NCI-H774 (cell line): ENCODE measurements at regions not wholly inside any gene's neighbourhood (a gene's known extent, or its start where the extent isn't known, plus 50 kb on each side); places are given as distances from the start of the nearest gene placed in this dataset.

Source experiments
- DNase-seq: peaks from one replicate; lab custom pipeline; 2025; lab: John Stamatoyannopoulos, UW

DNA sequence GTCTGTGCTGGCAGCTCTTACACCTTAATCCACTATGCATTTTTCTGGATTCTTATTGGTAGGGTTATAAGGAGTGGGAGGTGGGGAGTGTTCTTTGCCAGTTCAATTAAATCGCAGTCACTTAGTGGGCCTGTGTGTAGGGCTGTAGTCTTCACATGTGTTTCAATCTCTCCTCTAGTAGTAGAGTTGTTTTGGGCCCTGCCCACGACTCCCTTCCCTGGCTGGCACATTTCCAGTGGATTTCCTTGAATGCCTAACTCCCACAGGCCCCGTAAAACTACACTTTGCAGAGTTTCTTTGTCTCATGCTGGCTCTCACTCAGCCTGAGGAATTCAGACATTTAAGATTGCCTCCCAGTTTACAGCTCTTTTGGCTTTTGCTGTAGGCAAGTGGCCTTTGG is 414.0 kb upstream of the OPRM1 start:
- DNase-seq, result no peak

DNA sequence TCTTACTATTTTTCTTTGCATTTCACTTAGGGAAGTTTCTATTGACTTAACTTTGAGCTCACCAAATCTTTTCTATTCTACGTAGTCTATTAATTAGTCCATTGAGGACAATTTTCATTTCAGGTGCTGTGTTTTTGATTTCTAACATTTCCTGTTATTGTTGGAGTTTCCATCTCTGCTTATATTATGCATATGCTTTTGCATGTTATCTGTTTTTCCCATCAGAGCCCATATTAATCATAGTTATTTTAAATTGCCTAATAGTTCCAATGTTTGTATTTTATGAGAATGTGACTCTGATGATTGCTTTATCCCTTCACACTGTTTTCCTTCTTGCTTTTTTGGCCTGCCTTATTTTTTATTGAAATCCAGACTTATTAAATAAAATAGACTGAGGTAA is 414.5 kb upstream of the OPRM1 start:
- DNase-seq, result no peak

DNA sequence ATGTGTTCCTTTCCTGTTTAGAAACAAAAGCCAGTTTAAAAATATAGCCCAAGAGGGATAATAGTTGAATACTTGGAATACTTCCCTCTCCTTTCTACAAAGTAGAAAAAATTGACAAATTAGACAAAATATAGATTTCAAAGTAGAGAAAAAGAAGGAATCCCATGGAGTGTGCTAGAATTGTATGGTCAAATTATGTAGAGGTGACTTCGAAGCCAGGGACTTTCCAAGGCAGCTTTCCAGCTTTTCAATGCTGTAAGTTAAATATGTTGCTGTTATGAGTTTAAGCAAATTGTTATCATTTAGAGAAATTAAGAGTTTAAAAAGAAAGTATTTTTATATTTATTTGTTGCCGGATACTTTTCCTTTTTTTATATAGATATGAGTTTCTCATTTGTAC is 415.5 kb upstream of the OPRM1 start:
- no peak for DNase-seq

DNA sequence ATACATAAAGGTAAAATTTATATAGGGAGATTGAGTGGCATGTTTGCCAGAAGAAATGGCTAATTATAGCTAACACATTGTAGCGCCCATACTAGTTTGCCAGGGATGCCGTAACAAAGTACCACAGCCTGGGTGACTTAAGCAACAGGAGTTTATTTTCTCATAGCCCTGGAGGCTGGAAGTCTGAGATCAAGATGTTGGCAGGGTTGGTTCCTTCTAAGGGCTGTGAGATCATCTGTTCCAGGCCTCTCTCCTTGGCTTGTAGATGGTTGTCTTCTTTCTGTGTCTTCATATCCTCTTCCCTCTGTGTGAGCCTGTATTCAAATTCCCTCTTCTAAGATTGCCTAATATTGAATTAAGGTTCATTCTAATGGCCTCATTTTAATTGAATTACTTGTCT is 417.5 kb upstream of the OPRM1 start:
- DNase-seq, result no peak

DNA sequence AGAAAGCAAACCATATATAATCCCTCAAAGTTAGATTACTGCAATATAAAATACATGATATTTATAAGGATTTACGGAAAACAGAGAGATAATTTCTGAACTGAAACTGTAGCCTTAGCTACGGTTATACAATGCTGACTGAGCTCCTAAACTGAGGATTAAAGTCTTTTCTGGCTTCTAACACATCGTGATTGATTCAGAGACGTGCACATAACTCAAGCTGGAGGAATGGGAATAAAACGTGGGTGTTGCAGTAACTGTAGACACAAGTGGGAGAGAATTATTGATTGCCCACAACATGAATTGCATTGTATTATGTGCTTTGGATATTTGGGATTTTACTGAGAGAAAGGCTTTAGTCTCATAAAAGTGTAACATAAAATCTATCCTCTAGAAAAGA is 418.0 kb upstream of the OPRM1 start:
- DNase-seq, result no peak

DNA sequence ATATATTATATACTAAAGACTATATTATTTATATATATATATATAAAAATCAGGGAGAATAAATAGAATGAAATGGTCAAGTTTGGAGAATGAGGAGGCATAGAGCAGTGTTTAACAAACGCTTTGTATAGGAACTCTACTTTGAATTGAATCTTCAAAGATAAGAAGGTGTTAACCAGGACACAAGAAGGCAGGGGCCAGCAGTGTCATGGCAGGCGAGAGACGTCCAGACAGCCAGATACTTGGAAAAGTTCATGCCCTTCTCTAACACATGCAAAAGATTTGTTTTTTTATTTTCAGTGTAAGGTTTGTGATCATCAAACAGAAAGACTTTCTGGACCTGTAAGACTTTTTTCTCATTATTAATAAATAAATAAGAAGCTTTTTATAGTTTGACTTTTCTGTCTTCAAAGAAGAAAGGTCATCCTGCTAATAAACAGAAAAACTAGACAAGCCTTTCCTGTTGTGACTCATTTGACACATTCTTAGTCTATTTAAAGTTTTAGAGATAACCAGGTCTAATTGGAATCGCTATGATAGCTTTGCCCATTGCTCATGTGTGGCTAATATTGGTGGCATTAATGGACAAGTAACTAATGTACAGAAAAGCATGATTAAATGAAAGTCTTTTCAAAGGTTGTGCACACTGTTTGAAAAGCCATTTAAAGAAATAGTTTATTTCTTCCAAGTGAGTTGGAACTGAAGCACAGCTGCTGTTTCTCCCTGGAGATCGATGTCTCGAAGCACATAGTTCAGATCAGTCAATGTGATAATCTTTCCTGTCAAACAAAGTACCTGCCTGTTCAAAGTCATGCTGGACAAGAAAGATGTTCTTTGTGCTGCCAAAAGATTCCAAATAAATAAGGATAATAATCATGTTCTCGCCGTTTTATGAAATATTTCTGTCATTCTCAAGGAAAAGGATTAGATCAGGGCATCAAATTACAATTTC is 420.4 kb upstream of the OPRM1 start:
- no peak for DNase-seq

DNA sequence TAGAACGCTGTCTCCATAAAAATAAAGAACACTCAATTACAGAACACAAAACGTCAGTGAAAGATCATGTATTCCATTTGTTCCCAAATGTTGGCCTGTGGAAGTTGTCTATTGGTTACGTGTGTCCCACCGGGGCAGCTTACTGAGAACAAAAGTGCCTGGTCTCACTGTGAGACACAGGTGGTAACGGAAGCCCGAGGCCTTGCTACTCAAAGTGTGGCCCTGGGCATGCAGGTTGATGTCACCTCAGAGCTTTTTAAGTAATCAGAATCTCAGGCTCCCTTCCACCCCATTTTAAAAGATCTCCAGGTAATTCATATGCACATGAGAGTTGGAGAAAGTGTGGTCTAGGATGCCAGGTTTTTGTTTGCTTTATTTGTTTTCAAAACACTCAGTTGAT is 422.5 kb upstream of the OPRM1 start:
- no peak for DNase-seq

DNA sequence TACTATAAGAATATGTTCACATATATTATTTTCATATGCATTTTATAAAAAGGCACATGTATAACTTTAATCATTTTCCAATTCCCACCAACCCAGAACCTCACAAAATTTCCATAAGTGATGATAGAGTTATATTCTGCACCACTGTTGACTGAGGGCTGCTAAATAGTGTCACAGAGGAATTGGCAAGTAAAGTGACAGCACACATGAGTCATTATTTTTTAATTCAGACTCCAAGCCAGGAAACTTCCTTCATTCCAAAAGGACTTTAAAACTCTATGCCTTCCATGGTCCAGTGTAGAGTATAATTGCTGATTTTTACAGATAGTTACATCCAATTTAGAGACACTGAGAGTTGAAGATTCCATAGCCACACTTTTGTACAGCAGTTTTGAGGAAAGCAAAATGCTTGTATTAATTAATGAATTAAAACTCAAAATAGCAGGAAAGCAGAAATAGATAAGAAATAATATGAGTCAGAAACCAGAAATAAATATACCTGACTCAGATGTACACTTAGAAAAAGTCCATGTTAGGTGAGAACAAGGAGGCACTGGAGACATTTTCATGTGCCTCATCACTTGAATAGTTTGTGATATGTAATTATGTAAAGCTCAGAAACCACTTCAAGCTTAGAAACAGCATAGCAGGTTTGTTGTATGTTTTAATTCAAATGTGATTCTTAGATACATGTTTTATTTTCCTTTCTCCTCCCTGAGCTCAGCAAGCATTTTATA is 425.2 kb upstream of the OPRM1 start:
- DNase-seq, result no peak

DNA sequence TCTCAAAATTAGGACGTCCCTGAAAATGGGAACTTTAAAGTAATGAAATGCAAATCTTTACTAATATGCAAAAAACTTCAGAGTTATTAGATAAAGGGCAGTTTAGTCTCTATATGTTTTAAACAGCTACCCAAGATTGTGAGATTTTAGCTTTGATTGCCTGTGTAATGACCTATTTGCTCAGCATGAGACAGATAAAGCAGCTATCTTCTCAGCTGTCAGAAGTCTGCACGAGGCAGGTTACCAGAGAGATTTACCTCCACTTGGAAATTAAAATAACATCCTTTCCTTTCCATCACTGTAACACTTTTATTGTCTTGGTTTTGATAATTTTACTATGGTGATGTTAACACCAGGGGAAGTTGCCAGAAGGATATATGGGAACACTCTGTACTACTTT is 436.6 kb upstream of the OPRM1 start:
- no peak for DNase-seq

DNA sequence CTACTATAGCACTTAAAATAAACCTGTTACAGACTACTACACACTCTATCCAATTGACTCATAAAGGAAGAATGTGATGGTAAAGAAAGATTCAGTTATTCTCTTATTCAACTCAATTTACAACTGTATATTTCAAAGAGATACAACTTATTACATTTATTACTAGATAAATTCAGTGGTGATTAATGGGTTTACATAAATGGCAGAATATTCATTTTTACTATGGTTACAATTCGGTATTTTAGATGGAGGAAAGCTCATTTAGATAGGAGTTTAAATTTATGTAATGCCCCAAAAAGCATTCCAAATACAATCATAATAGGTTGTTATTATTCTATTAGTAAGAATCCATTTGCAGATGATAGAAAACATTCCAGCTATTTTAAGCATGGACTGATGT is 439.1 kb upstream of the OPRM1 start:
- no peak for DNase-seq

DNA sequence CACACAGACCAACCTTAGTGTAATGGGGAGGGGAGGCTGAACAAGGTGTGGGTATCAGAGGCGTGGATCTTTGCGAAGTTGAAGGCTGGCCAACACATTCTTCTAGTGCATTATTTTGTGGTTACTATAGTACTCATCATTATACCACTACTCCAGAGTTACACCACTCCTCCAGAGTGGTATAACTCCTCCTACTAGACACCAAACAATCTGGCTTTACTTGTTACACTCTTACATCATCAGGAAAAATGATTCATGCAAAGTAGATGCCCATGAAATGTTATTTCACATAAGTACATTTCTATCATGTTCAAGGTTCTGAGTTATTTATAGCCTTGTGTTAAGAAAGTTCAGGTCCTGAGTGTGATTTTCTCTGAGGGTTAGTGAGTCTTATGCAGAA is 443.1 kb upstream of the OPRM1 start:
- DNase-seq, result no peak

DNA sequence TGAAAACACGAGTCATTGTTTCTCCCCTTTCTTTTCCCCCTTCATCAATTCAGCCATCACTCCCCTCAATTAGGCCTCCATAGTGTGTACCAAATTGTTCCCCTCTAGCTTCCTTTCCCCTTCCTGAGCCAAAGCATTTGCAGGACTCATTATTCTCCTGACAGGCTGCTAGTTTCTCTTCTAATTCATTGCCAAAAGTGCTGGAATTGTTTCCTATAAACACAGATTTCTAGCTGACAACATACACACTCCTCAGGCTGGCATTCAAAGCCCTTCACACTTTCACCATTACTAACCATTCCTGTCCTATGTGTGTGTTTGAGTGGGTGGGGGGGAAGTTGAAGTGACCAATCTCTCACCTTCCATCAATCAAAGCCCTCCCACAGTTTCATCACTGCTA is 444.2 kb upstream of the OPRM1 start:
- DNase-seq, result no peak

DNA sequence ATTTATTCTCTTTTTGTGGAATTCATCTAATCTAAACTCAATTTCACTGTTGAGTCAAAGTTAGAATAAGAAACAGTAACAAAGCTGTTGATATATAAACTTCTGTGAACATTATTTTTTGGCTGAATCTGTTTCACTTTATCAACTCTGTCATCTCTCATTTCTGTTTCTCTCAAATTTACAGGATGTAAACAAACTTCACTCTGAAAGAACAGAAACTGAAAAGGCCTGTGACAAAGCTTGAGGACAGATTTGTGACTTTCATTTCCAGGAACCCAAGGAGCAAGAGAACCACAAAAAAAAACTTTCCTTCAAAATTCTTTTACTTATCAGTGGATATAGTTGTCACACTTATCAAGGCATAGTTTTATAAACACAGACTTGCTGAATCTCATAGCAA is 447.9 kb upstream of the OPRM1 start:
- DNase-seq, result no peak

DNA sequence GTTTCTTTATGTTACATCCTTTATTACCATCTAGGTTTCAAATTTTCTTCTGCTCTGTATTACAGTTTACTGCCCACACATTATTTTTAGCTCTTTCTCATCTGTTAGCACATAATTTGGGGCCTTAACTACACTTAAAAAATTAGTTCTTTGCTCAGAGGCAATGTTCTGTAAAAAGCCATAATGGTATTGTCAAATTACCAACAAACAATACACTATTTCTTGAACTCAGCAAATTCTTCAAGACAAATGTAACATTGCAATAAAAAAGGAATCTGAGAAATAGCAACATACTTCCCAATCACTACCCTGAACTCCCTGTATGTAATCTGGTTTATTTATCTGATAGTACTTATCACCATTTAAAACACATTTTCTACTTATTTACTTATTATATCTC is 448.6 kb upstream of the OPRM1 start:
- DNase-seq, result no peak

DNA sequence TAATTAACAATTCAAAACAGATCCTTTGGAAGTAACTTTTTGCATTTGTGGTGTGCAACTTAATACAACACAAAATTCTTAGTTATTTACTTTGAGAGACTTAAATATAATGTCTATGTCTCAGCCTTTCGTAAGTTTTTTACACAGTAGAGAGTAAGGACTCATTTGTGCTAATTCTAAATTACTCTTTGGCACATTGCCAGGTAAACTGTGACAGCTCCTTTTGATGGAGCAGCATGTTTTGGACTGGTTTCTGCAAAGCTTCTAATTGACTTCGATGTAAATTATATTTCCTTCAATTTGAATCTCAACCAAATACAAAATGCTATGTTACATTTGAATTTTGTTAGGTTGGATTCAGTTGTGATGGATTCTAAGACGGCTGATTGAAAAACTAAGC is 450.7 kb upstream of the OPRM1 start:
- DNase-seq, result no peak

DNA sequence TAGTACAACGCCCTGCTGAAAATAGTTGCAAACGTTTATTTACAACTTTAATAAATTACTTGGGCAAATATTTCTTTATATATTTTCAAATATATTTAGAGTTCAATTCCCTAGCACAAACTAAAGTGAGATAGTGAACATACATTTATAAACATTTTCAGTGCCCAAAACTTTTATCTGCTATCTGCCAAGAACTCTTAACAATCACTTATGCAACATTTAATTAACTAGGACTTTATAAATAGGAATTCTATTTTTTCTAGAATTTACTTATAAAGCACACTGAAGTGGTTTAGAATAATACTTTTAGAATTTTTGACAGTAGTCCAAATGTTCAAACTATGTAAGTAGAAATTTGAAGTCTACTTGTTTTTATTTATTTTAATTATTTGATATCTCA is 452.6 kb upstream of the RGS17 start:
- DNase-seq, result no peak

DNA sequence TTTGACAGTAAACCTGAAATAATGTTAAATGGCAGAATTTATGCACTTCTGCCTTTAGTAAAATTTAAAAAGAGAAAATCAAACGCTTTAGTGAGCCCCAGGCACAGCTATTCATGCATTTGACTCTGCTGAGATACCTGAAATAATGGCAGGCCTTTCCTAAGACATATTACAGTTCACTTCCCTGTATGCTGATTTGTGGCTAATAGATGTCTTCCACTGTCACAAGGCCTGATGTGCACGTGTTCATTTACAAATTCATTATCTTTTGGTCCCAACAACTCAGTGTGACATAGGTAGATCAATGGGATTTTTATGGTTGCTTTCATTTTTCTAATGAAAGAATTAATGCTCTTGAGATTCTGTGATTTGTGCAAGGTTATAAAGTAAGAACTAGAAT is 449.7 kb upstream of the RGS17 start:
- DNase-seq, result no peak

DNA sequence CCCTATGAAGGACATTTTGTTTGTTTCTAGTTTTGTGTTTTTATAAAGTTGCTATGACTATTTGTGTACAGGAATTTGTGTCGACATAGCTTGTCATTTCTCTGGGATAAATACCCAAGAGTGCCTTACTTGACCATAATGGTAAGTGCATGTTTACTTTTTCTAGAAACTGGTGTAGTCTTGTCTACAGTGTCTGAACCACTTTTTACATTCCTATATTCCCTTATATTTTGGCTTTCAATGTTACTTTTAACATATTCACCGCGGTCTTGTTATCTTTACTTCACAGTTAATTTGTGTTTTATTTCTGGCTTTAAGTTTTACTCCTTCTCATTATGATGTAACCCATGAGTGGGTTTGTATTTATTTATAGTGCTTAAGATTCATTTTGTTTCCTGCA is 444.4 kb upstream of the RGS17 start:
- no peak for DNase-seq

DNA sequence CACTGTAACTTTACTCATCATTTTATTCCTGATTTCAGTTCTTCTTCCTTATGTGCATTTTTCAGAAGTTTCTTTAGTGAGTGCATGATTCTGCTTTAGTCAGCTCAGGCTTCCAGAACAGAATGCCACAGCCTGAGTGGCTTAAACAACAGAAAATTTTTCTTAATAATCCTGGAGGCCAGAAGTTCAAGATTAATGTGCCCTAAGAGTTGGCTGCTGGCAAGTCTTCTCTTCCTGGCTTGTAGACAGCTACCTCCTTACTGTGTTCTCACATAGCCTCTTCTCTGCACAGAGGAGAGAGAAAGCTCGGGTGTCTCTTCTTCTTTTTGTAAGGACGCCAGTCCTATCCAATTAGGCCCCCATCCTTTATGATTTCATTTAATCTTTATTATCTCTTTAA is 443.1 kb upstream of the RGS17 start:
- no peak for DNase-seq

DNA sequence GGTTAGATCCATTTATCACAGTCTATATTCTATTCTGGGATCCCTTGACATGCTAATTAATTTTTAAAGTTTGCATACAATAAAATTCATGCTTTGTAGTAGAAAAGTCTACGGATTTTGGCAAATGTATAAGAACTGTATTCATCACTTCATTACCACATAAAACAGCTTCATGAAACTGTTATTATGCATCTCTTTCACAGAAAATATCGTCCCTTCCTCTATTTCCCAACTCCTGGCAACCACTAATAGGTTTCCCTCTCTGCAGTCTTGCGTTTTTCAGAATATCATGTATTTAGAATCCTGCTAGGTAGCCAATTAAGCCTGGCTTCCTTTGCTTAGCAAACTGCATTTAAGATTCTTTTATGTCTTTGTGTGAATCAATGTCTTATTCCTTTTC is 441.3 kb upstream of the RGS17 start:
- DNase-seq, result no peak

DNA sequence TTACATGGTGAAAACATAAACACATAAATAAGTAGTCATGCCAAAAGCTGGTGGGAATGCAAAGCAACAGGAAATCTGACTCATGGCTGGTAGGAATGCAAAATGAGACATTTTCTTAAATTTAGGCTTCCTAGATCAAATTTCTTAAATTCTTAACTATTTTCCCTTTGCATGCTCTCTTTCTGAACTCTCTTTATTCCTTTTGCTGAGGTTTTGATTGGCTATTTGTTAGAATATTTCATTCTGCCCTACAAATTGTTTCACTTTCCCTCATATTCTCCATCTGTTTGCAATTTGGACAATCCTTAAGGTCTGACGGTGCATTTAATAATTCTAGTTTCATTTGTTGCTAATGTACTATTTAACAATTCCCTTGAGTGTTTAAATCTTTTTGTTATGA is 437.5 kb upstream of the RGS17 start:
- no peak for DNase-seq

DNA sequence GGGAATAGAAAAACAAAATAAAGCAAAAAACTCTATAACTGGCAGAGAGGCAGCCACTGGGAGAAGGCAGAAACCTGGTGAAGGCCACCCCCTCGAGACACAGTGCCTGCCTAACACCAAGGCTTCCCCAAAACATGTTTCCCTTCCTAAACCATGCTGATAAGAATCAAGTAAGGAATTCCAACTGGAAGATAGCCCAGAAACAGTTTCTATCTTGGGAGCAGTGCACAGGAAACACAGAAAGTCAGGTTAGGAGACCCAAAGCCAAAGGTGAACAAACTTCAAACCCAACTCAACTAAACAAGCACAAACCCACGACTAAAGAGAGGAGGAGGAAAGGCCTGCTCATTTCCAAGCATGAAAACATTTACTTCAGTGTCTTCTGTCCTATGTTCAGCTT is 433.7 kb upstream of the RGS17 start:
- DNase-seq, result no peak

DNA sequence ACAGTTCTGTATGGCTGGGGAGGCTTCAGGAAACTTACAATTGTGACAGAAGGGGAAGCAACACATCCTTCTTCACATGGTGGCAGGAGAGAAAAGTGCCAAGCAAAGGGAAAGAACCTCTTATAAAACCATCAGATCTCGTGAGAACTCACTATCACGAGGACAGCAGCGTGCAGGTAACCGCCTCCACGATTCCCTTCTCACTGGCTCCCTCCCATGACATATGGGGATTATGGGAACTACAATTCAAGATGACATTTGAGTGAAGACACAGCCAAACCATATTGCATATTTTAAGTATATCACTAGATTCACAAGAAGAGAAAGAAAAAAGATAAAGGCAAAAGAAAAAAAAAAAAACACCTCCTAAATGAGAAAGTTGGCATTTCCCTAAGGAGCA is 431.9 kb upstream of the RGS17 start:
- DNase-seq, result no peak

DNA sequence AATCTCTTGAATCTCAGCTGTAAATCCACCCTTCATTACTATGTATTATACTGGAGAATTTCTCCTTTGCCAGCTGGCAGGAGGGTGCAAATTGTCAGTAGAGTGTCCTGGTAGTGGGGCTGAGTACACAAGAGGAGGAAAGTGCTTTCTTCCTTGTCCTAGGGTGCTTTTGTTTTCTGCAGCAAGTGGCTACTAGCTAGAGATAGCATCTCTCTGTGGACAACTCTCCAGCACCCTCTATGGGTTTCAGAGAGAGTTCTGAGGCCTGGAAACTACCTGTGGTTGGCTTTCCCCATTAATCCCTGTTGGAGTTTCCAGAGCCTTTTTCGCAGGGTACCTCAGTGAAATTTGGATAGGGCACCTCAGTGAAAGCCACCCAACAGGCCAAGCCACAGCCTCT is 422.5 kb upstream of the RGS17 start:
- no peak for DNase-seq
